HG02981 (cell line): ENCODE measurements at regions not wholly inside any gene's neighbourhood (a gene's known extent, or its start where the extent isn't known, plus 50 kb on each side); places are given as distances from the start of the nearest gene placed in this dataset.
A peak's percentile ranks its signal among the peaks of the same experiment; 100 is the strongest.

Experiments used
- ATAC-seq: cut with Tn5 transposase; IDR thresholded peaks from one replicate; pipeline ENCODE4 v1.9.1; 2021; ENCODE audit warnings: mild to moderate bottlenecking, moderate library complexity; ENCODE audit not compliant: unreplicated experiment

DNA sequence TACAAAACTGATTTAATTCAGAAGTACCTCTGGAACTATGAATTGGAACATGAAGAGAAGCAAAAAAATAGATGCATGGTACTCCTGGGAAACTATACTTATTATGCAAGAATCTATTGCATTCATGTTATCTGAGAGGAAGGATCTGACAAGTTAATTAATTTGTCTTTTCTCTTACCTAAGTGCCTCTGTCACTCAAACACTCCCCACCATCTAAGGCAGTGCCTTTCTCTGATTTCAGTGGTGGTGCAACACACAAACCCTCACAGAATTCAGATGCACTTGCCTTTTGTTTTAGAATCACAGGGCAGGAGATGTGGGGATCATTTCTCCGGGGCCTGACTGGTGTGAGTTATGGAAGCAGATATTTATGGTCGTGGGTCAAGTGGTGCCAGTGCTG is 52.5 kb upstream of the C9orf72 start:
- ATAC-seq, result no peak

DNA sequence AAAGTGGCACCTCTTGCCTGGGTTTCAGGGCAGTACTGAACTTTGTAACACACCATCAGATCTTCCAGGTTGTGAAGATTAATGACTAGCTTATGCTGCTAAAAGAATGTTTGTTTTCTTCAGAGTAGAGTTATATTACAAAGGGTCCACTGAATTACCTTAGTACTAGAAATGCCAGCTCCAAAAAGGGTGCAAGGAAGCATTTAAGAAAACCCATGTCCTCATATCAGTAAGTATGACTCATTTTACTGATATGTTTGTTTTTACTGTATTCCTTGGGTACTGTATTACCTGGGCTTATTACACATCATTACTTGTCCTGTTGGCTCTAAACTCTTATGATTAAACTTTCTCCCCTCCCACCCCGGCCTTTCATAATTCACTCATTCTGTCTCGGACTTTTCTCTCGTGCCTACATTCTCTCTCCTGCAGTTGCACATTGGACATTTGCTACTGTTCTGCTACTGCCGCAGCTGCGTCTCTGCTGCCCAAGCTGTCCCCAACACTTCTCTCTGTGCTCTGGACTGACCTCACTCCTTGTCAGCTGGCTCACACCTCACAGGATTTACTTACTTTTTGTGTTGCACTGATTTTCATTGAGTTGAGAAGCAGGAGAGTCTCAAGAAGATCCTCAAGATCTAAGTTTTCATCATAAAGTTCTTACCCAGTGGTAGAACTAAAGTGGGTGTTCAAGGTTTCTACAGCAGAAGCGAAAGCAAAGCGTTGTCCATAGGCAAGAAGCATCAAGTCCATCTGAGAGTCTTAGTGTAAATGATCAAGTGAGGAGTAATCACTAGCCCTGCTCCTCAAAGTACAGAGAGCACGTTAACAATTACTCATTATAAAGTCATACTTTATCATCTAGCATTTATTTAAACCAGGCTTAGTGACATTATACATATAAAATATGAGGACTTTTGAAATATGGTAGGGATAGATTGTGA is 53.2 kb upstream of the C9orf72 start:
- no peak for ATAC-seq

DNA sequence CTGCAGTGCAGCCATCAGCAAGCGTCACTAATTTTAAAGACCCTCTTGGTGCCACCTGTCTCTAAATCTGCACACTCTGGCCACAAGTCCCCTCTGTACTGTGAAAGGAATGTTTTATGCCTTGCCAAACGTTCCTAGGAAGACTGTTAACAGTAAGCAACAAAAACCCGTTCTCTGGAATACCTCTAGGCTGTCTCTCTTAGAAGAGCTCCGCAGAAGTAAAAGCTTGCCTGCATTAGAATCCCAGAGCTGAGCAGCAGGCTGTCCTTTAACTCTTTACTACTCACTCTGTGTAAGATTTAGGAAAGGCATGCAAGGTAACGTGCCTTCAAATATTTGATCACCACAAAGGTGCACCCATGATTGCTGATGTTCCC is 53.9 kb upstream of the C9orf72 start:
- ATAC-seq, result no peak

DNA sequence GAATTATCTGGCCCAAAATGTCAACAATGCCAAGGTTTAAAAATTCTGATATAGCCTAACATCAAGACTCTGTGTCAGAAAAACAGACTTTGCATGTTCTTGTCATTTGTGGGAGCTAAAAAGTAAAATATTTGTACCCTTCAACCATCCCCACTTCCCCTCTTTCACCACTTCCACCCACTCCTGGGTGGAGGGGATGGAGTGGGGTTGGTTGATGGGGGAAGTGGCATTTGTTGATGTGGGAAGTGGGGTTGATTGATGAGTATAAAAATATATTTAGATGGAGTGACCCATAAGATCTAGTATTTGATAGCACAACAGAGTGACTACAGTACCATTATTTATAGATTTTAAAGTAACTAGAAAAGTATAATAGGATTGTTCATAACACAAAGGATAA is 55.0 kb upstream of the C9orf72 start:
- ATAC-seq, result no peak

DNA sequence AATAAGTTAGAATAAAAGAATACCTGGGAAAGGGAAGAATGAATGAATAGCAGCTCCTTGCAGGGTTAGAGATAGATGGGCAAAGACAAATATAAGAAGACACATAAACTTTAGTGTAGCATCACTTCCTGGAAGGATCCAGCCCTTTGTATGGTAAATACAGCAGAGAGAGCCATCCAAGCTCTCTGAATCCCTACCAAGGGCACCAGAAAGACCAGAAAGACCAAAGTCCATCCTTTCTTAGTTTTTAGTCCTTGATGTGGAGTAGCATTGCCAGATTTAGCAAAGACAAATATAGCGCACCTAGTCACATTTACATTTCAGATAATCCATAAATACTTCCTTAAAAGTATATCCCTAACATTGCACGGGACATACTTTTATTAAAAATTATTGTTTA is 56.1 kb upstream of the C9orf72 start:
- no peak for ATAC-seq

DNA sequence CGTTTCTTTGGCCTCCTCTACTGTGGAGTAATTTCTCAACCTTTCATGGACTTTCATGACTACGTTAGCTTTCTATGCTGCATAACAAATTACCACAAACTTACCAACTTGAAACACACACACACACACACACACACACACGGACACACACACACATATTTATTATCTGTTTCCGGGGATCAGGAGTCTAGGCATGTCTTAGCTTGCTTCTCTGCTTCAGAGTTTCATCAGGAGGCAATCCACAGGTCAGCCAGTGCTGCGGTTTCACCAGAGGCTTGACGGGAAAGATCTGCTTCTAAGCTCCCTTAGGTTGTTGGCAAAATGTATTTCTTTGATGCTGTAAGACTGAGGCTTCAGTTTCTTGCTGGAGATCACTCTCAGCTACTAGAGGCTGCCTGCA is 59.0 kb upstream of the C9orf72 start:
- no peak for ATAC-seq

DNA sequence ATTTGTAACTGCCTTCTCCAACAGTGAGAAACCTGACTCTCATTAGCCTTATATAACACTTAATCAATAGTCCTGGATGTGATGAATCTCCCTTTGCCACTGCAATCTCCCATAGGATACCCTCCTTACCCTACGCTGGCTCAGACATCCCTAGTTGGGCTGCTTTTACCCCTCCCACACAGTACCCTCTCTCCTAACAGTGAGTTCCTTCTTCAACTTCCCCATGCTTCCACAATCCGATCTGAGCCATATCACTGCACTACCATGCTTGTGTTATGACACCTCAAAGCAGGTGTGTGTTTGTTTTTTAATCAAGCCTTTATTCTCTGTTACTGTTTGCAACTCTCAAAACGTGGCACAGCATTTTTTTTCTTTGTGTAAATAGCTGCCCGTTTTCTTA is 60.5 kb upstream of the C9orf72 start:
- no peak for ATAC-seq

DNA sequence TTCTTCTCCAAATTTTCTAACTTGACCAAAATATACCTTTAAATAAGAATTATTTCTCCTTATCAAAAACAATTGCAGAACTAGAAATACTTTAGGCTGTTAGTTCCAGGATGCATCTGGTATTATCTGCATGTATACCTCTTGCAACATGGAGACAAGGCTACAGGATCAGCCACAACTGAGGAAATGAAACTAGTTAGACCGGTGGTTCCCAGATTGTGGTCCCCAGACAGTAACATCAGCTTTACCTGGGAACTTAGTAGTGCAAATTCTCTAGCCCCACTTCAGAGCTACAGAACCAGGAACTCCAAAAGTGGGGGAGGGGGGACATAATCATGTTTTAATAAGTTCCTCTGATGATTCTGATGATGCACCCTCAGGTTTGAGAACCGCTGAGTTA is 61.6 kb upstream of the C9orf72 start:
- peak; percentile 69 for ATAC-seq

DNA sequence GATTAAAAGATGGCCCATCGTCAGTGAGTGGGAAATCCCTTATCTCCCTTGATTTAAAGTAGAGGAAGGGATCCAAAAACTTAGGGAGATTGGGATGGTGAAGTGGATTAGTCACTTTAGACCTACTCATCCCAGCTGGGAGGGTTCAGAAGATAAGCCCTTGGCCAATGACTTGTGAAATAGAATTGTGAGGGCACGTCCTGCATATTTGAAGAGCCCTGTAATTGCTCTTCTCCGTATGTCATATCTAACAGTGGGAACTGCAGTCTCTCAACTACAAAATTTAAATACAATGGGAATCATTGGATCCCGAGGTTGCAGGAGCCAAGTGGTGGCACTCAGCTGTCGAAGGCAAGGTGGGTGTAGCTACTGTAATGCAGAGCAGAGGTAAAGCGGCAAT is 65.4 kb upstream of the C9orf72 start:
- ATAC-seq, result no peak

DNA sequence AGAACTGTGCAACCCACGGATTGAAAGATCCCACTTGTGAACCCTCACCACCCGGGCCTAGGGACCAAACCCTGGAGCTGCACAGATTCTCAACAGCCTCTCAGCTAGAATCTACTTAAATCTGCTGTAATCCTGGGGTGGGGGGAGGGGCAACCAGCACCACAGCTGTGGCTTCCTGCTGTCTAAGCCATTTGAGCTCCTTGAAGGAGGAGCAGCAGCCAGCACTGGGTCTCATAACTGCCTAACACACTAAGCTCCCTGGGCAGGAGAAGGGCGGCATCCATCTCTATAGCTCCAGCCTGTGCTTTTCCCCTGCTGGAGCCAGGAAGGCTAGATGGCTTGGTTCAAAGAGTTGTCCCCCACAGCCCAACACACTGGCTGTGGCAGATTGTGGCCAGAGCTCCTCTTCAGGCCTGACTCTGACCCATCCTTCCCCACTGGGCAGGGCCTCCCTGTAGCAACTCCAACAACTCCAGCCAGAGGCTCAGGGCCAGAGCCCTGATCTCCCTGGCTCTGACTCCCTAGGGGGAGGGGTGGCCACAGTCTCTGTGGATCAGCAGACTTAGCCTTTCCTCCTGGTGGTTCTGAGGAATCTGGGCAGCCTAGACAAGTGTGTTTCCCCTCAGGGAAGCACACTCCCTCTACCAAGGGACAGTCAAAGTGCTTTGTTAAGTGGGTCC is 72.0 kb upstream of the C9orf72 start:
- no peak for ATAC-seq

DNA sequence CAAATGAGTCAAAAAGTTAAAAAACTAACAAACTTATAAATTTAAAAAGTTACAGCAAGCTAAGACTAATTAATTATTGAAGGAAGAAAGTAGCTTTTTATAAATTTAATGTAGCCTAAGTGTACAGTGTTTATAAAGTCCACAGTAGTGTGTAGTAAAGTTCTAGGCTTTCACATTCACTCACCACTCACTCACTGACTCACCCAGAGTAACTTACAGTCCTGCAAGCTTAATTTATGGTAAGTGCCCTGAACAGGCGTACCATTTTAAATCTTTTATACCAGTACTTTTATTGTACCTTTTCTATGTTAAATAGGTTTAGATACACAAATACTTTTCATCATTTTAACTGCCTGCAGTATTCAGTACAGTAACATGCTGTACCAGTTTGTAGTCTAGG is 80.0 kb upstream of the C9orf72 start:
- no peak for ATAC-seq

DNA sequence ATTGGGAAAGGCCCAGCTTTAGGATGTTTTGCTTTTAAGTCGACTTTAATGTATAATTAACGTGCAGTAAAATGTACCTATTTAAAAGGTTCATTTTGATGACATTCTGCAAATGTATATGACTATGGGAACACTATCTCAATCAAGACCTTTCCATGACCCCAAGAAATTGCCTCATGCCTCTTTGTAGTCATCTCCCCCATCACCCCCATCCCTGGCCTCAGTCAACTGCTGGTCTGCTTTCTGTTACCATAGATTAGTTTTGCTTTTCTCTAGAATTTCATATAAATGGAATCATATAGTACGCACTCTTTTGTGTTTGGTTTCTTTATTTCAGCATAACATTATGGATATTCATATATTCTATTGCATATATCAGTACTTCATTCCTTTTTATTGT is 80.7 kb upstream of the C9orf72 start:
- no peak for ATAC-seq

DNA sequence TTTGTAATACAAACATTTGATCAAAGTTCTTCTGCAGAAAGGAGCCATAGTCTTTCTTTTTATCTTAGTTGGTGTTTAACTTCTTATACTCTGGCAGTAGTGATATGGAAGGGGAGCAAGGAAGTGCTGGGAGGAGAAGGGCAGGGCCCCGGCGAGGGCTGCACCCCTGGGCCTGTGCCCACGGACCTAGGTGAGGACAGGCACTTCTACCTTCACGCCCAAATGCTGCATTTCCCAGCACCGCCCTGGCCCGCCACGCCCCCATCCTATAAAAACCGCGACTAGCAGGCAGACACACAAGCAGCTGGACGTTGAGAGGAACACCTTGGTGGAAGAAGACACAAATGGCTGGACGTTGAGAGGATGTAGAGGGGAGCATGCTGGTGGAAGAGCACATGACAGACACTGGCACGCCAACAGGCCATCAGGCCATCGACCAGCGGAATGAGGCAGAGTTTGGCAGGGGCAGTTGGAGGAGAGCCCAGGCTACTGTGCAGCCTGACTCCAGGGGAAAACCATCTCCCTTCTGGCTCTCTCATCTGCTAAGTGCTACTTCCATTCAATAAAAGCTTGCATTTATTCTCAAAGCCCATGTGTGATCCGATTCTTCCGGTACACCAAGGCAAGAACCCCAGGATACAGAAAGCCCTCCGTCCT is 81.5 kb upstream of the C9orf72 start:
- no peak for ATAC-seq

DNA sequence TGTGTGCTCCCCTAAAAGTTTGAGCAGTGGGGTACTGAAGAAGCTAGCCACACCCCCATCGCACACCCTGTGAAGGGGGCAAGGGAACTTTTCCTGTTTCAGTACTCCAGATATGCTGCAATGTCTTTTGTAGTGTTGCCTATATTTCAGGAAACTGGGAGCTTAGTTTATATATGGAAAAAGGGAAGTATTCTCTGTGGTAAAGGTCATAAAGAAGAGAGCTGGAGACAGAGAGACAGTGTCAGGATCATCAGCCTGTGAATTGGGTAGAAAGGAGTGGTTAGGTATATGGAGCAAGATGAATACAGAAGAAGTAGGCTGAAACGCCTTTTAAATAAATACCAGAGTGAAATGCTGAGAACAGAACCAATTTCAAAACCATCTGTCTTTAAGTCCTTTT is 82.2 kb upstream of the C9orf72 start:
- ATAC-seq, result no peak

DNA sequence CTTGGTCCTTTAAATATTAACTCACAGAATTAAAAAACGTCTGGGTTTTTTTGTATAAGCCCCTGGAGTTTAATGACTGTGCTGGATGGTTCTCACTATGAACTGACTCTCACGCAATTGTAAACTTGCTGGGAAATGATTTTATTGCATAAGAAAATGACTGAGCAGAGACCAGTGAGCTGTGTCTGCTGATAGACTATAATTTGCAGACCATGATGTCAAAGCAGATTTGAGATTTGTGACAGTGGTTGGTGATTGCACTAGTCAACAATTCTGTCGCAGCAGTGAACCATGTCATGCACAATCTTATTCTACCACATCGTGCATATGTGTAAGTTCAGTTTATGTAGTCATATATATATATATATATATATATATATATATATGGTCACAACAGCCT is 85.7 kb upstream of the C9orf72 start:
- no peak for ATAC-seq

DNA sequence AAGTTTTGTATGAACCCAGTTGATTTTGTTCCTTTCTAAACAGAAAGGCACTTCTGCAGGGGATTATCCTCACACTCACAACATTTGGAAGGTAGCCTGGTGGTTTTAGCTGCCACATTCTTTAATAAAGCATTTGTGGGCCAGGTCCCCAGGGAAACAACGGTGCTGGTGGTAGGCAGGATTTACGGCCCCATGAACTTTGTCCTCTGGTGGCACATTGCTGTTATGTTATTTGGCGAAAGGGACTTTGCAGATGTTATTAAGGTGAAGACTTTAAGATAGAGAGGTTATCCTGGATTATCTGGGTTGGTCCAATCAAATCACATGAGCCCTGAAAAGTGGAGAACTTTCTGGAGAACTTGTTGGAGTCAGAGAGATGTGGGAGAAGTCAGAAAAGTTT is 86.3 kb upstream of the C9orf72 start:
- ATAC-seq, result no peak

DNA sequence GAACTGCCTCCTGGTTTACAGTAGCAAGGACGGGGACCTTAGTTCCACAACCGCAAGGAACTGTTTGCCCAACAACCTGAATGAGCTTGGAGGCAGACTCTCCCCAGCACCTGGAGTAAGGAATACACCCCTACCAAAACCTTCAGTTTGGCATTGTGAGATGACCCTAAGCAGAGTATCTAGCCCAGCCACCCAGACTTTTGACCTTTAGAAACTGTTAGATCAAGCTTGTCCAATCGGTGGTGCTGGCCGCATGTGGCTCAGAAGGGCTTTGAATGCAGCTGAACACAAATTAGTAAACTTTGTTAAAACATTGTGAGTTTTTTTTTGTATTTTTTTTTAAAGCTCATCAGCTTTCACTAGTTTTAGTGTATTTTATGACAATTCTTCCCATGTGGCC is 86.9 kb upstream of the C9orf72 start:
- ATAC-seq, result no peak

DNA sequence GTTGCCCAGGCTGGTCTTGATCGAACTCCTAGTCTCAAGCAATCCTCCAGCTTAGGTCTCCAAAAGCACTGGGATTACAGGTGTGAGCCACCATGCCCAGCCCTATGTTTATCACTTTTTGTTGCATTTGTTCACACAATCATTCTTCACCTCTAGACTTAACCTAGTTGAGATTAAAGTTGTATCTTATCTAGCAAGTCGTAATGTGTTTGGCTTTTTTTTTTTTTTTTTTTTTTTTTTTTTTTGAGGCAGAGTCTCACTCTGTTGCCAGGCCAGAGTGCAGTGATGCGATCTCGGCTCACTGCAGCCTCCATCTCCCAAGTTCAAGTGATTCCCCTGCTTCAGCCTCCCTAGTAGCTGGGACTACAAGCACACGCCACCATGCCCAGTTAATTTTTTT is 90.2 kb upstream of the C9orf72 start:
- ATAC-seq, result no peak

DNA sequence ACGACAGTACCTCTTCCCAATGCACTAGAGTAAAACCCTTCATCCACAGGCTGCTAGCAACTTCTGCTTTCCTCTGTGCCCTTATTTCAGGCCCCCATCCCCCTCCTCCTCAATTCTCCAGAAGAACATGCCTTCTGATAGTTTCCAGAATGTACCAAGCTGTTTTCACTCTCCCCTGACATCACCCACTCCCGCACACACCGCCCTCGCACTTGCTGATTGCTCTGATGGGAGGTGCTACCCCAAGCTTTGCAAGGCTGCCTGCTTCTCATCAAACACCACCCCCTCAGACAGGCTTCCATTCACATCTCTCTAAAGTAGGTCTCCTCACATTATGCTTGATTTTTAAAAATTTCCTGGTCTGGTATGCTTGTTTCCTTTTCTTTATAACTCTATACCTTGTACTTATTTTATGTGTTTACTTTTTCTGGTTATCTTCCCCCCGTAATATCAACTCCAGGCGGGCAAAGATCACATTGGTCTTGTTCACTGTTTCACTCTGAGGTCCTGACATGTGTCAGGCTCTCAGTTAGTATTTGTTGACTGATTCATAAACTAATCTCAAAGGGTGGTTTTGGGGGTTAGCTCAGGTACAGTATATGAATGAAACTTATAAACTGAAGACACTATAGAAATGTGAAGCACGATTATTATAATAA is 91.0 kb upstream of the C9orf72 start:
- no peak for ATAC-seq

DNA sequence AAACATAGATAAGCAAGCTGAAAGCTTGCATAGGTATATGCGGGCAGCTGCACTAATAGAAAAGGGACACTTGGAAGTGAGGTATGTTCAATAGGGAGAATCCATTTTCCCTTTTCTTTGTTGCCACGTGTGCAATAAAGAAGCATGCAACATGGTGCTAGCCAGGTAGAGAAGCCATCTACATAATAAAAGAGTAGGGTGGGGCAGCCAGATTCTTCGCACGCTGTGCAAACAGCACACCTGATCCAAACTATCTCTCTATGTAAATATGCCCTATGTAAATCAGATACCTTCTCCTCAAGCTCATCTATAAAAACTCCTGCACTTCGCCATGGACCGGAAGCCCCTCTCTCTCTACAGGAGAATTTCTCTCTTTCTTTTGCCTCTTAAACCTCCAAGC is 91.9 kb upstream of the C9orf72 start:
- no peak for ATAC-seq

DNA sequence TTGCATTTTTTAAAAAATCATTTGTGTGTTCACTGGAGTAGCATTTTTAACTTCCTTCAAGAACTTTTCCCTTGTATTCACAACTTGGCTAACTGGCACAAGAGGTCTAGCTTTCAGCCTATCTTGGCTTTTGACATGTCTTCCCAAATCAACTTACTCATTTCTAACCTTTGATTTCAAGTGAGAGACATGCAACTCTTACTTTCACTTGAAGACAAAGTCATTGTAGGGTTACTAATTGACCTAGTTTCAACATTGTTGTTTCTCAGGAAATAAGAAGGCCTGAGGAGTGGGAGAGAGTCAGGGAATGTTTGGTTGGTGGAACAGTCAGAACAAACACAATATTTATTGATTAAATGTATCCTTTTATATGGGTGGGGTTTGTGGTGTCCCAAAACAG is 95.0 kb upstream of the C9orf72 start:
- ATAC-seq, result no peak
